BLaER1 treated with 17β-estradiol and CSF1 and Interleukin-3, amounts not matched to agents 10 nM and 100 nM (cell line): ENCODE measurements at regions not wholly inside any gene's neighbourhood (a gene's known extent, or its start where the extent isn't known, plus 50 kb on each side); places are given as distances from the start of the nearest gene placed in this dataset.
"Not testable (repeated sequence)": the region's sequence is repeated elsewhere in the genome, so short reads cannot be mapped to it uniquely, and the experiment has no call there.

Source experiments
- H3K27ac ChIP-seq, 11 experiments: shearing (Covaris generic); formaldehyde crosslinking; 2 replicates each; pipeline ENCODE4 v1.8.1; 2022
- H3K27me3 ChIP-seq, 11 experiments: shearing (Covaris generic); formaldehyde crosslinking; 2 replicates each; pipeline ENCODE4 v1.8.1; 2022
- H3K36me3 ChIP-seq, 11 experiments: shearing (Covaris generic); formaldehyde crosslinking; 2 replicates each; pipeline ENCODE4 v1.8.1; 2022
- H3K4me1 ChIP-seq, 10 experiments: shearing (Covaris generic); formaldehyde crosslinking; 2 replicates each; pipeline ENCODE4 v1.8.1; 2022
- H3K4me2 ChIP-seq, 11 experiments: shearing (Covaris generic); formaldehyde crosslinking; 2 replicates each; pipeline ENCODE4 v1.8.1; 2022
- H3K4me3 ChIP-seq, 10 experiments: shearing (Covaris generic); formaldehyde crosslinking; 2 replicates each; pipeline ENCODE4 v1.8.1; 2022
- H3K9ac ChIP-seq, 11 experiments: shearing (Covaris generic); formaldehyde crosslinking; 2 replicates each; pipeline ENCODE4 v1.8.1; 2022
- H3K9me3 ChIP-seq, 11 experiments: shearing (Covaris generic); formaldehyde crosslinking; replicated peaks in 1 of 11; 2 replicates each; pipeline ENCODE4 v1.8.1; 2022
- H4K20me1 ChIP-seq, 11 experiments: shearing (Covaris generic); formaldehyde crosslinking; 2 replicates each; pipeline ENCODE4 v1.8.1; 2022

GRCh38 chr9:42656789-42657188 lies 473.3 kb downstream of the SPATA31A6 start:
- H3K4me2 ChIP-seq, H3K27ac ChIP-seq, H3K27me3 ChIP-seq: not testable (repeated sequence)

GRCh38 chr9:42657496-42657895 lies 474.0 kb downstream of the SPATA31A6 start:
- not testable (repeated sequence) for H3K36me3 ChIP-seq, H4K20me1 ChIP-seq, H3K27ac ChIP-seq, H3K4me3 ChIP-seq, H3K4me2 ChIP-seq, H3K27me3 ChIP-seq, H3K9me3 ChIP-seq, H3K4me1 ChIP-seq, H3K9ac ChIP-seq

More at GRCh38 chr9:42656789-42657188, 473.3 kb downstream of the SPATA31A6 start:
- not testable (repeated sequence) for H4K20me1 ChIP-seq, H3K4me3 ChIP-seq, H3K9ac ChIP-seq, H3K9me3 ChIP-seq, H3K36me3 ChIP-seq, H3K4me1 ChIP-seq

GRCh38 chr9:42697146-42697545 lies 513.7 kb downstream of the SPATA31A6 start:
- not testable (repeated sequence) for H3K4me2 ChIP-seq, H3K4me1 ChIP-seq, H4K20me1 ChIP-seq, H3K4me3 ChIP-seq, H3K9ac ChIP-seq, H3K36me3 ChIP-seq, H3K27ac ChIP-seq, H3K9me3 ChIP-seq, H3K27me3 ChIP-seq

- not testable (repeated sequence) for H3K36me3 ChIP-seq, H3K9me3 ChIP-seq, H3K9ac ChIP-seq, H3K4me1 ChIP-seq, H4K20me1 ChIP-seq, H3K4me3 ChIP-seq, H3K4me2 ChIP-seq, H3K27ac ChIP-seq, H3K27me3 ChIP-seq
Observed at GRCh38 chr9:42702890-42703289, 519.4 kb downstream of the SPATA31A6 start.

GRCh38 chr9:42724841-42725835 lies 541.7 kb downstream of the SPATA31A6 start:
- not testable (repeated sequence) for H3K4me2 ChIP-seq, H3K9me3 ChIP-seq, H3K4me3 ChIP-seq, H3K36me3 ChIP-seq, H4K20me1 ChIP-seq, H3K27ac ChIP-seq, H3K9ac ChIP-seq, H3K27me3 ChIP-seq, H3K4me1 ChIP-seq

GRCh38 chr9:42743030-42743814 lies 559.8 kb downstream of the SPATA31A6 start:
- not testable (repeated sequence) for H3K27me3 ChIP-seq, H3K27ac ChIP-seq, H3K4me3 ChIP-seq, H3K4me1 ChIP-seq, H4K20me1 ChIP-seq, H3K9me3 ChIP-seq, H3K9ac ChIP-seq, H3K36me3 ChIP-seq
- peak overlapping the region in 1 of 11 experiments; percentile 46; a peak in 1 of 22 replicates for H3K4me2 ChIP-seq

GRCh38 chr9:42757251-42757650 lies 573.8 kb downstream of the SPATA31A6 start:
- not testable (repeated sequence) for H4K20me1 ChIP-seq, H3K9me3 ChIP-seq, H3K27ac ChIP-seq

GRCh38 chr9:42759320-42759719 lies 575.9 kb downstream of the SPATA31A6 start:
- H3K27me3 ChIP-seq, H3K27ac ChIP-seq, H3K4me2 ChIP-seq, H3K36me3 ChIP-seq, H3K4me3 ChIP-seq, H3K9me3 ChIP-seq, H4K20me1 ChIP-seq, H3K4me1 ChIP-seq, H3K9ac ChIP-seq: not testable (repeated sequence)

More at GRCh38 chr9:42757251-42757650, 573.8 kb downstream of the SPATA31A6 start:
- not testable (repeated sequence) for H3K27me3 ChIP-seq, H3K4me2 ChIP-seq, H3K9ac ChIP-seq, H3K4me3 ChIP-seq, H3K36me3 ChIP-seq, H3K4me1 ChIP-seq

GRCh38 chr9:42782201-42782600 lies 598.7 kb downstream of the SPATA31A6 start:
- H3K36me3 ChIP-seq, H4K20me1 ChIP-seq, H3K9me3 ChIP-seq, H3K4me1 ChIP-seq, H3K27me3 ChIP-seq, H3K27ac ChIP-seq, H3K4me2 ChIP-seq, H3K4me3 ChIP-seq, H3K9ac ChIP-seq: not testable (repeated sequence)

GRCh38 chr9:42792725-42793124 lies 609.3 kb downstream of the SPATA31A6 start:
- not testable (repeated sequence) for H4K20me1 ChIP-seq, H3K4me3 ChIP-seq, H3K36me3 ChIP-seq, H3K27me3 ChIP-seq, H3K4me2 ChIP-seq, H3K4me1 ChIP-seq, H3K27ac ChIP-seq, H3K9me3 ChIP-seq, H3K9ac ChIP-seq

GRCh38 chr9:42798571-42798970 lies 615.1 kb downstream of the SPATA31A6 start:
- H3K9me3 ChIP-seq, H3K36me3 ChIP-seq, H3K4me2 ChIP-seq, H4K20me1 ChIP-seq, H3K27me3 ChIP-seq, H3K27ac ChIP-seq, H3K4me3 ChIP-seq, H3K9ac ChIP-seq: not testable (repeated sequence)
- H3K4me1 ChIP-seq = peaks cover 0 to 33% (median 18%) of the 10 kb centered on the region in 10 experiments; a peak in 17 of 20 replicates
